ENCODE measurements at regions not wholly inside any gene's neighbourhood (a gene's known extent, or its start where the extent isn't known, plus 50 kb on each side); places are given as distances from the start of the nearest gene placed in this dataset.

GRCh38 chrX:103446665-103447302, 70.4 kb downstream of the BEX3 start:
- no peak overlapping the region for H3K4me3 ChIP-seq (ENCODE audit: low read depth in 1 of 2, low read length in 2 of 2)
- no peak overlapping the region for H3K27ac ChIP-seq (ENCODE audit: low read depth in 2 of 2, low read length in 1 of 2)
- H3K36me3 ChIP-seq (ENCODE audit: control insufficient read depth in 2 of 2, insufficient read depth in 2 of 2, low read length in 1 of 2), result no peaks in the 10 kb centered on the region
- H3K4me1 ChIP-seq (ENCODE audit: control insufficient read depth in 2 of 2, insufficient read depth in 2 of 2, low read length in 1 of 2), result no peaks in the 10 kb centered on the region
- H3K27me3 ChIP-seq (ENCODE audit: control insufficient read depth in 1 of 2, insufficient read depth in 2 of 2, low read length in 2 of 2), result no peaks in the 10 kb centered on the region
- no peaks in the 10 kb centered on the region for H3K9me3 ChIP-seq (ENCODE audit: control insufficient read depth in 2 of 2, insufficient read depth in 1 of 2, low read depth in 1 of 2, low read length in 1 of 2)
- 62 to 63% methylated on average over 2 of the region's 2 CpGs for whole genome bisulfite sequencing, 2 donors

Measured in esophagus (tissue), 2 donors.